ENCODE measurements at regions not wholly inside any gene's neighbourhood (a gene's known extent, or its start where the extent isn't known, plus 50 kb on each side); places are given as distances from the start of the nearest gene placed in this dataset.
"Not testable (repeated sequence)": the region's sequence is repeated elsewhere in the genome, so short reads cannot be mapped to it uniquely, and the experiment has no call there.

- H3K36me3 Mint-ChIP-seq (ENCODE audit: low read depth): no peaks in the 10 kb centered on the region
- H3K9me3 Mint-ChIP-seq (ENCODE audit: low read depth): peaks cover 8% of the 10 kb centered on the region
- H3K4me1 Mint-ChIP-seq (ENCODE audit: low read depth): peaks cover 18% of the 10 kb centered on the region
- no peak for TF ChIP-seq CTCF (IDR thresholded peaks at IDR 0.05)
- DNase-seq (ENCODE audit: low spot score): no peak
- H3K4me3 Mint-ChIP-seq (ENCODE audit: unreplicated experiment): no peak overlapping the region
- no peaks in the 10 kb centered on the region for H3K27me3 Mint-ChIP-seq (ENCODE audit: low read depth)
- H3K27ac Mint-ChIP-seq (ENCODE audit: unreplicated experiment): peak overlapping the region; percentile 57
Measured at GRCh38 chr3:178137206-178137605, 399.0 kb upstream of the KCNMB2 start.

GRCh38 chr3:178137831-178138230, 398.4 kb upstream of the KCNMB2 start:
- Mint-ChIP-seq H3K9me3 (ENCODE audit: low read depth) (peaks cover 8% of the 10 kb centered on the region), H3K4me3 (ENCODE audit: unreplicated experiment) (no peak overlapping the region), H3K36me3 (ENCODE audit: low read depth) (no peaks in the 10 kb centered on the region), H3K27me3 (ENCODE audit: low read depth) (no peaks in the 10 kb centered on the region), H3K4me1 (ENCODE audit: low read depth) (peaks cover 18% of the 10 kb centered on the region), H3K27ac (ENCODE audit: unreplicated experiment) (no peak overlapping the region)
- no peak for DNase-seq (ENCODE audit: low spot score)
- TF ChIP-seq CTCF (IDR thresholded peaks at IDR 0.05): no peak

GRCh38 chr3:178139116-178139515, 397.1 kb upstream of the KCNMB2 start:
- no peak overlapping the region for H3K4me3 Mint-ChIP-seq (ENCODE audit: unreplicated experiment)

GRCh38 chr3:178140531-178141304, 395.5 kb upstream of the KCNMB2 start:
- TF ChIP-seq CTCF (IDR thresholded peaks at IDR 0.05): no peak
- H3K36me3 Mint-ChIP-seq (ENCODE audit: low read depth): no peaks in the 10 kb centered on the region
- H3K27me3 Mint-ChIP-seq (ENCODE audit: low read depth): no peaks in the 10 kb centered on the region
- no peak overlapping the region for H3K27ac Mint-ChIP-seq (ENCODE audit: unreplicated experiment)
- H3K9me3 Mint-ChIP-seq (ENCODE audit: low read depth): no peaks in the 10 kb centered on the region
- H3K4me3 Mint-ChIP-seq (ENCODE audit: unreplicated experiment): no peak overlapping the region
- no peak for DNase-seq (ENCODE audit: low spot score)
- H3K4me1 Mint-ChIP-seq (ENCODE audit: low read depth): peaks cover 16% of the 10 kb centered on the region

More at GRCh38 chr3:178139116-178139515, 397.1 kb upstream of the KCNMB2 start:
- Mint-ChIP-seq H3K27ac (ENCODE audit: unreplicated experiment) (no peak overlapping the region), H3K9me3 (ENCODE audit: low read depth) (peaks cover 8% of the 10 kb centered on the region), H3K27me3 (ENCODE audit: low read depth) (no peaks in the 10 kb centered on the region), H3K4me1 (ENCODE audit: low read depth) (peaks cover 18% of the 10 kb centered on the region), H3K36me3 (ENCODE audit: low read depth) (no peaks in the 10 kb centered on the region)
- no peak for TF ChIP-seq CTCF (IDR thresholded peaks at IDR 0.05)
- no peak for DNase-seq (ENCODE audit: low spot score)

GRCh38 chr3:178141305-178141684, 394.9 kb upstream of the KCNMB2 start:
- DNase-seq (ENCODE audit: low spot score); H3K27ac Mint-ChIP-seq (ENCODE audit: unreplicated experiment); H3K27me3 Mint-ChIP-seq (ENCODE audit: low read depth); H3K36me3 Mint-ChIP-seq (ENCODE audit: low read depth); H3K4me3 Mint-ChIP-seq (ENCODE audit: unreplicated experiment); H3K9me3 Mint-ChIP-seq (ENCODE audit: low read depth): not testable (repeated sequence)
- H3K4me1 Mint-ChIP-seq (ENCODE audit: low read depth): peaks cover 19% of the 10 kb centered on the region

- no peak for TF ChIP-seq CTCF (IDR thresholded peaks at IDR 0.05)
- H3K4me1 Mint-ChIP-seq (ENCODE audit: low read depth): peaks cover 7% of the 10 kb centered on the region
- H3K4me3 Mint-ChIP-seq (ENCODE audit: unreplicated experiment): no peak overlapping the region
- H3K9me3 Mint-ChIP-seq (ENCODE audit: low read depth): peaks cover 2% of the 10 kb centered on the region
- no peak for DNase-seq (ENCODE audit: low spot score)
- H3K27me3 Mint-ChIP-seq (ENCODE audit: low read depth): no peaks in the 10 kb centered on the region
- no peaks in the 10 kb centered on the region for H3K36me3 Mint-ChIP-seq (ENCODE audit: low read depth)
- no peak overlapping the region for H3K27ac Mint-ChIP-seq (ENCODE audit: unreplicated experiment)
Measured at GRCh38 chr3:178146406-178146831, 389.8 kb upstream of the KCNMB2 start.

All from chondrocyte (in vitro differentiated cells).